IPS DF 4.7 (cell line): ENCODE measurements at regions not wholly inside any gene's neighbourhood (a gene's known extent, or its start where the extent isn't known, plus 50 kb on each side); places are given as distances from the start of the nearest gene placed in this dataset.
"Not testable (repeated sequence)": the region's sequence is repeated elsewhere in the genome, so short reads cannot be mapped to it uniquely, and the experiment has no call there.

Source experiments
- DNase-seq: peaks from one replicate; pipeline ENCODE4 v3.0.0-alpha.2; 2013; ENCODE audit warnings: low spot score; ENCODE audit errors: extremely low read depth

GRCh38 chr3:195635262-195635873 lies 51.6 kb upstream of the APOD start:
- DNase-seq = not testable (repeated sequence)

GRCh38 chr3:195634426-195635261 lies 50.9 kb upstream of the APOD start:
- not testable (repeated sequence) for DNase-seq
